DMS53 treated with DMSO at 0.1 percent for 48 hours (cell line): ENCODE measurements at regions not wholly inside any gene's neighbourhood (a gene's known extent, or its start where the extent isn't known, plus 50 kb on each side); places are given as distances from the start of the nearest gene placed in this dataset.
"Not testable (repeated sequence)": the region's sequence is repeated elsewhere in the genome, so short reads cannot be mapped to it uniquely, and the experiment has no call there.

Experiments
- DNase-seq: peaks from one replicate; lab custom pipeline; 2025; ENCODE audit not compliant: unreplicated experiment; lab: John Stamatoyannopoulos, UW

- no peak for DNase-seq
Measured at GRCh38 chr12:63040526-63041220, 105.7 kb upstream of the PPM1H start.

GRCh38 chr12:63038713-63039100, 103.8 kb upstream of the PPM1H start:
- no peak for DNase-seq

GRCh38 chr12:63037746-63038712, 103.1 kb upstream of the PPM1H start:
- no peak for DNase-seq

GRCh38 chr12:63036974-63037335, 102.0 kb upstream of the PPM1H start:
- DNase-seq, result no peak

GRCh38 chr12:63036216-63036973, 101.4 kb upstream of the PPM1H start:
- no peak for DNase-seq

GRCh38 chr12:63034601-63035000, 99.7 kb upstream of the PPM1H start:
- DNase-seq, result no peak

- DNase-seq, result no peak
Measured at GRCh38 chr12:63029676-63030075, 94.7 kb upstream of the PPM1H start.

GRCh38 chr12:63028951-63029350, 94.0 kb upstream of the PPM1H start:
- no peak for DNase-seq

GRCh38 chr12:63025116-63025515, 90.2 kb upstream of the PPM1H start:
- no peak for DNase-seq

- DNase-seq, result no peak
Measured at GRCh38 chr12:63023926-63024325, 89.0 kb upstream of the PPM1H start.

GRCh38 chr12:63021116-63021515, 86.2 kb upstream of the PPM1H start:
- DNase-seq, result no peak

- no peak for DNase-seq
Measured at GRCh38 chr12:63020269-63020668, 85.3 kb upstream of the PPM1H start.

GRCh38 chr12:63018273-63018672, 83.3 kb upstream of the PPM1H start:
- no peak for DNase-seq

- no peak for DNase-seq
Measured at GRCh38 chr12:63013302-63013701, 78.4 kb upstream of the PPM1H start.

GRCh38 chr12:63010698-63011097, 75.7 kb upstream of the PPM1H start:
- no peak for DNase-seq

- DNase-seq, result no peak
Measured at GRCh38 chr12:63008372-63008771, 73.4 kb upstream of the PPM1H start.

GRCh38 chr12:63007726-63008125, 72.8 kb upstream of the PPM1H start:
- no peak for DNase-seq

- no peak for DNase-seq
Measured at GRCh38 chr12:63006536-63006935, 71.6 kb upstream of the PPM1H start.

- no peak for DNase-seq
Measured at GRCh38 chr12:63005382-63005781, 70.4 kb upstream of the PPM1H start.

- DNase-seq, result no peak
Measured at GRCh38 chr12:63003223-63003819, 68.4 kb upstream of the PPM1H start.

- not testable (repeated sequence) for DNase-seq
Measured at GRCh38 chr12:63002059-63002458, 67.1 kb upstream of the PPM1H start.
